Fibroblast of skin of right quadriceps (primary cell): ENCODE measurements at regions not wholly inside any gene's neighbourhood (a gene's known extent, or its start where the extent isn't known, plus 50 kb on each side); places are given as distances from the start of the nearest gene placed in this dataset.
A peak's percentile ranks its signal among the peaks of the same experiment; 100 is the strongest.
"Not testable (repeated sequence)": the region's sequence is repeated elsewhere in the genome, so short reads cannot be mapped to it uniquely, and the experiment has no call there.

Source experiments
- DNase-seq: peaks from one replicate; pipeline ENCODE4 v3.0.0-alpha.2; 2013

DNA sequence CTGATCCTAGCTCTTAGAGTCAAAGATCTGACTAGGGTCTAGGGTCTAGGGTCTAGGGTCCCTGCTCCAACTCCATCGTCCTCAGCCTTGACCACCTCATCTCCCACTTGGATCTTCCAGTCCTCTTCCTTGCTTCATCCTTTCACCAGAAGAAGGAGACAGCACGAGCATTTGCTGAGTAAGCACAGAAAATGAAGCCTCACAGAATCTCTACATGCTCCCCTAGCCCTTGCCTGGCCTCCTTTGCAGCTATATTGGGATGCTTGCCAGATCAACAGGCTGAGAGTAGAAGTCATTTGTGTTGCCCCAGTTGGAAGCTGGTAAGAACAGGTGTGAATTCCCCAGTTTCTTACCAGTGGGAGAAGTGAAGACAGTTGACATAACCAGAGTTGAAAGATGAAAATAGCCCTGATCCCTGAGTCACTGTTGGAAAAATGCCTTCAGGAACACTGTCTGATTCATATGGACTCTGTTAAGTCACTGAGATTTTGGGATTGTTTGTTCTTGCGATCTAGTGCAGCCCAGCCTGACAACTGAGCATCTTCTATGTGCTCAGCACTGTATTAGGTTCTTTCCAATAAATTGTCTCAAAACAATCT, 552.5 kb downstream of the INSC start:
- DNase-seq: no peak

DNA sequence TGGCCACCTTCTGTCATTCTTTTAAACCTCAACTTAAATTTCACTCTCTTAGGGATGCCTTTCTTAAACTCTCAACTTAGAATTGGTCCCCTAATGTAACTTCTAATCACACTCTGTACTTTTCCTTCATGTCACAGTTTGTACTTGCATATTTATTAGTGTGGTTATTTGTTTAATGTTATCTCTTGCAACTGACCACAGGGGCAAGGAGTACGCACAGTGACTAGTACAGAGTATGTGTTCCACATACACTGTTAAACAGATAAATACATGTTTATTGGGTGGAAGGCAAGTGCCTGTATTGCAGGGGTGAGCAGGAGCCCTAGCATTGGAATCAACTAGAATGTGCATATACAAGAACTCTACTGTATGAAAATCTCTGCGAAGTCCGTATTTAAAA, 554.0 kb downstream of the INSC start:
- no peak for DNase-seq

- DNase-seq: no peak
Observed at GRCh38 chr11:15670520-15671070, 555.9 kb downstream of the INSC start.

- DNase-seq: no peak
Observed at GRCh38 chr11:15671216-15671615, 556.5 kb downstream of the INSC start.

DNA sequence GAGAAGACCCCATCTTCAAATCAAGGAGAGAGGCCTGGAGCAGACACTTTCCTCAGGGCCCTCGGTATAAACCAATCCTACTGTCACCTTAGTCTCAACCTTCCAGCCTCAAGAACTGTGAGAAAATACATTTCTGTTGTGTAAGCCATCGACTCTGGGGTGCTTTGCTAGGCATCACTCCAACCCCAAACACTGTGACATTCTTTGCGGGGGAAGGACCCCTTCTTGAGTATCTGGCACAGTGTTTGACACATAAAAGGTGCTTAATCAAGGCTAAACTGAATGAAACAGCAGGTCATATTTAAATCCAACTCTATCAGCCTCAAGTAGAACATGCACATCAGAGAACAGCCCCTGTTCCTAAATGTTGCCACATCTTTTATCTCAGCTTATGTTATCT, 558.1 kb downstream of the INSC start:
- DNase-seq: no peak

GRCh38 chr11:15673408-15673831, 558.7 kb downstream of the INSC start:
- DNase-seq: no peak

DNA sequence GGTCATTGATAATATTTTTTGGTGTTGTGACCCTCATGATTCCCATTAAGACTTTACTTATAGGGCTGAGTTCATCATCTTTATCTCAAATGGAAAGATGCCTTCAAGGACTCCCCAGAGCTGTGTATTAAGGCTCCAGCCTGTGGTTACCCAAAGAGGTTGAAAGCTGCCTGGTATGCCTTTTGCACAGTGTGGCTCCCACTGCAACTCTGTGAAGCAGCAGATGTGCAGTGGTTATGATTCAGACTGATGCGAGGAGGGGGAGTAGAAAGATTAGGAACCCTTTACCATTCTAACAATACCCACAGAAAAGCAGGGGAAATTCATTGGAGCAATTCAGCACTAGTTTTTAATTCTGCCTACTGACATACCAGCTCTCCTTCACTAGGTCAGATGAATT, 560.0 kb downstream of the INSC start:
- no peak for DNase-seq

DNA sequence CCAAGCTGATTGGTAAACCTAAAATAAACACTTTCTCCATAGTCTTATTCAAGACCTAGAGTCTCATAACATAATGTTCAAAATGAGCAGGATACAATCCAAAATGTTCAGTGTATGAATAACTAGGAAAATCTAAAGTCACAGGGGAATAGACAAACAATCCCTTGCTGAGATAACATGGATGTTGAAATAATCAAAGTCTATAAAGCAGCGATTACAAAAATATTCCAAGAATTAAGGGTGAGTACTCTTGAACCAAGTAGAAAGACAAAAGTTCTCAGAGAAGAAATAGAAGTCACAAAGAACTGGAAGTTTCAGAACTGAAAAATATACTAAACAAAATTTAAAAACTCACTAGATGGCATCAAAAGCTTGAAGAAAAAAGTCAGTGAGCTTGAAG, 561.0 kb downstream of the INSC start:
- DNase-seq: no peak

GRCh38 chr11:15677181-15677580, 562.5 kb downstream of the INSC start:
- no peak for DNase-seq

DNA sequence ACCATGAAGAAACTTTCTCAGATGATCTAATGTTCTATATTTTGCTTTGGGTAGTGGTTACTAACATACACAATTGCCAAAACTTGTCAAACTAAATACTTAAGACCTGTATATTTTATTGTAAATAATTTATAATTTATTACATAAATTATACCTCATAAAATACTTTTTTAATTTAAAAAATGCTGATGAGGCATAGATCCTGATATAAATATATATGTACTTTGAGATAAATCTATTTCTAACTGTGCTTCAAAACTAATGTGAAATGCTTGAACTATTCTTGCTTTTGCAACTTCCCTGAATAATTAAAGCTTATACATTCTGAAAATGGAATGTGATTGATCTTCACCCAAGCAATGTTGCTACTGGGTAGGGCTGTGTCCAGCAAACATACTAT, 568.8 kb downstream of the INSC start:
- DNase-seq: no peak

DNA sequence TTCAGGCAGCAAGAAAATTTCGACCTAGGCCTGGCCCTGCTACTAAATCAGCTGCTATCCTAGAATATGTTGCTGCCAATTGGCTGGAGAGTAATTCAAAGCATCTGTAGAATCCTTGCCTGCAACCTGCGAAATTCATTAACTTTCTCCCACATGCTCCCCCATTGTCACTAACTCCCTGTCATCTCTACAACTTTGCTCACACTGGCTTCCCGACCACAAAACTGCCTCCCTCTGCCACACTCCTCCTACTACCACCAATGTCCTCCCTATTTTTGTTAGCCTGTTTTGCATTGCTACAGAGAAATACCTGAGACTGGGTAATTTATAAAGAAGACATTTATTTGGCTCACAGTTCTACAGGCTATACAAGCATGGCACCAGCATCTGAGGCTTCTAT, 570.6 kb downstream of the INSC start:
- no peak for DNase-seq

- not testable (repeated sequence) for DNase-seq
Observed at GRCh38 chr11:15686259-15686658, 571.5 kb downstream of the INSC start.

- DNase-seq: no peak
Observed at GRCh38 chr11:15687342-15687741, 572.6 kb downstream of the INSC start.

DNA sequence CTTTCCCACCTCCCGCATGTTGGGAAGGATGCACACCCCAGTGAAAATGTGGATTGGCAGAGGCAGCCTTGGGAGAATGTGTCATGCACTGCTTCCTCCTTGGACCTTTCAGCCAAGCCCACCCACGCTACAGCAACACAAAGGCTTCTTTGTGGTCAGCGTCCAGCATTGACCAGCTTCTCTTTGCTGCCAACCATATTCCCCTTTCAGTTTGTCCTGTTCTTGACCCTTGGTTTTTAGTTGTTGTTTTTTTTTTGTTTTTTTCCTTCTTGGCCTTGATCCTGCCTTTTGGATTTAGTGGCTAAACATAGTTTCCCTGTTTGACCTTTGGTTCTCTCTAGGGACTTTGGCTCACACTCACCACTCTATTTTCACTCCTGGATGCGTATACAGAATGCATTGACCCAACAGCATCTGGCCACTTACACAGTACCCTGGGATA, 573.6 kb downstream of the INSC start:
- no peak for DNase-seq

GRCh38 chr11:15690320-15690719, 575.6 kb downstream of the INSC start:
- no peak for DNase-seq

DNA sequence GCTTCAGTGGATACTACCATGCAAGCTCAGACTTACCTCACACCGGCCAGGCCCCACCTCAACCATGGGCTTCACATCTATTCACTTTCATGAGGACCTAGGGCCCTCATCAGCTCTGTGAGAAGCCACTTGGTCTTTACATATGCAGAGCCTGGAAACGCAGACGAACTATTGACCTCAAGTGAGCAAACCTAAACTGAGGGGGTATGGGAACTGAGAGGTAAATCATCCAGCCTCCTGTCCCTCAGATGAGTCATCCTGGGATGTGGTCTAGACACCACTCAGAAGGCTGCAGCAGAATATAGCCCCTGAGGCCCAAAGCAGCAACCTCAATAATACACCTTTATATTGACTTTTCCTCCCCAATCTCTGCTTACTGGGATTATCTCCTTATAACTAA, 578.0 kb downstream of the INSC start:
- DNase-seq: peak; percentile 3

GRCh38 chr11:15695096-15695721, 580.5 kb downstream of the INSC start:
- no peak for DNase-seq

DNA sequence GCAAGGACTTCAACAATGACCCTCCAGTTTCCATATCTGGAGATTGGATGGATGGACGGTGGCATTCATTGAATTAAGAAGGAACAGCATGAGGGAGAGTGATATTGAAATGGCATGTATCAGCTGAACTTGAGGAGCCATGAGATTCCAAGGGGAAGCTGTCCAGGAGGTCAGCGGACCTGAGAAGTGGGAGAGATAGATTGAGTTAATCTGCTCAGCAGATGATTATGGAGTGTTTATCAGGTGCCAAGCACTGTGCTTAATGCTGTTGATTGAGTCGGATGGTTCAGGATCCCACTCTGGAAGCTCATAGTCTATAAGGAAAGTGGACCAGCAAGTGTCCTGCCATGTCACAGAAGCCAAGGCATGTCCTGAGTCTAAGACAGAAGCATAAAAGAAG, 581.3 kb downstream of the INSC start:
- no peak for DNase-seq

DNA sequence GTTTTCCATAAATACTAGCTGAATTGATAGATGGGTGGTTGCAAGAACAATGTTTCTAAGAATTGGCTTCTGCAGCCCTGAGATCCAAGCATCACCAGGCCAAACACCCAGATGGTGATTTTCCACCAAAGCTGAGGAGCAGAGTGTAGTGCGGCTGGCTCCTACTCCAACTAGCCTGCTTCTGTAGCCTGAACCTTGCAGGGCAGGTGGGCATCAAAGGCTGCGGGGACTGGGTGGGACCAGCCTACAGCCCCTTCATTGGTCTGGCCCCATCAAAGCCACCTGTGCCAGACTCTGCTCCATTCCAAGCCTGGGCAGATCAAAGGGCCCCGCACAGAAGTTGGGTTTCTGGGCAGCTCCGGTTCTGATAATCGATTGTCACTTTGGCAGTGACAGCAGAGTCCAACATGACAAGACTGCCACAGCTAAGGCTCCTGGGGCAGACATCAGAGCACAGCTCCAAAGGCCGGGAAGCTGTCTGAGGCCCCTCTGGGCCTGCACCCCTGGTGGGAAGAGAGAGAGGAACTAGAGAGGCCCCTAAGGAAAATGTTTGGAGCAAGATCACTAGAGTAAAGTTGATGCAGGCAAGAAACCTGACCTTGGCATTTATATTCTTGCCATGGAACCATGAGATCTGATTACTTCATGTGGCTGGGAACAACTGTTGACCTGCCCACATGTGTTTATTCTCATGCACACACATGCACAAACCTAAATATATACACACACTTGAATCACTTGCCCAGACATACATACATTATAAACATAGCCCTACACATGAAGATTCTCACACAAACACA, 582.9 kb downstream of the INSC start:
- DNase-seq: no peak

GRCh38 chr11:15698855-15699254, 584.1 kb downstream of the INSC start:
- DNase-seq: no peak

DNA sequence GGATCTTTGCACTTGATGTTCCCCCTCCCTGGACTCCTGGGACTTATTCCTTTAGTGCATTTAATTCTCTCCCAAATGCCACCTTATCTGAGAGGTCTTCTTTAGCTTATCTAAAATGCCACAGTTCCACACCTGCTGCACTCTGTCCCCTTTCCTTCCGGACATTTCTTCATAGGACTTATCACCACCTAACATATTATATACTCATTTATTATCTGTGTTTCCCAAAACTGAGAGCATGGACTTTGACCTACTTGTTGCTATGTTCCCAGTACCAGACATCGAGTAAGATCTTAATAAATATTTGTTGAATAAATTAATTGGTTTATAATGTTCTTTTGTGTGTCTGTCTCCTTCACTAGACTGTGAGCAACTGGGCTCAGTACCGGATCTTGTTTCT, 585.3 kb downstream of the INSC start:
- DNase-seq: no peak

- DNase-seq: no peak
Observed at GRCh38 chr11:15700456-15700855, 585.7 kb downstream of the INSC start.

GRCh38 chr11:15704064-15704463, 589.3 kb downstream of the INSC start:
- no peak for DNase-seq

DNA sequence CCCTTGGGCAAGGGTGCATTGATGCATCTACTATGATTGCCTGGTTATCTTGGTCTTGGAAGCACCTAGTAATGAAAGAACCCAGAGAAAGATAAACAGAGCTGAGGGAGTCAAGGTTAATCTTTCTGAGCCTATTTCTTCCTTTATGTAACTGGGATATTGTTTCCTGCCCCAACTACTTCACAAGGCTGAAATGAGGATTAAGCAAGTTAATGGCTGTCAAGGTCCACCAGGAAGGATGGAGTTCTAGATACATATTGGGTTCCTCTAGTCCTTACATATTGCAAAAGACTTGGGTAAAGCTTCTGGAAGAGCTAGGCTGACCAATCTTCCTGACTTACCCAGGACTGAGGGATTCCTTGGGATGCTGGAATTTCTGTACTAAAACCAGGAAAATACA, 589.8 kb downstream of the INSC start:
- no peak for DNase-seq
